Transverse colon (tissue), 4 donors: ENCODE measurements at regions not wholly inside any gene's neighbourhood (a gene's known extent, or its start where the extent isn't known, plus 50 kb on each side); places are given as distances from the start of the nearest gene placed in this dataset.

Source experiments
- EP300 ChIP-seq: sonication (generic); formaldehyde crosslinking; IDR thresholded peaks from one replicate; pipeline ENCODE4 v1.6.1; 2017; ENCODE audit warnings: antibody characterized with exemption, low read depth
- POLR2A ChIP-seq: fragments of 450-650 bp; IDR thresholded peaks from one replicate; pipeline ENCODE4 v1.6.1; 2016; ENCODE audit warnings: antibody characterized with exemption, mild to moderate bottlenecking, moderate library complexity
- POLR2AphosphoS5 ChIP-seq, 3 donors: sonication (generic); formaldehyde crosslinking; IDR thresholded peaks; one replicate each; pipeline ENCODE4 v1.6.1; 2016; ENCODE audit warnings: antibody characterized with exemption in 3 of 3
- TF ChIP-seq, protein P1 (sequence below), 5 experiments: fragments of 200-600 bp in 3 of 5; fragments of 450-650 bp in 2 of 5; sonication (generic) in 3 of 5; IDR thresholded peaks; 1 replicate in 2 of 5; 2 replicates in 3 of 5; pipeline ENCODE4 v1.5.1; 2016 to 2017; ENCODE audit warnings: antibody characterized with exemption in 5 of 5, inconsistent platforms in 3 of 5, mild to moderate bottlenecking in 2 of 5, moderate library complexity in 1 of 5

DNA sequence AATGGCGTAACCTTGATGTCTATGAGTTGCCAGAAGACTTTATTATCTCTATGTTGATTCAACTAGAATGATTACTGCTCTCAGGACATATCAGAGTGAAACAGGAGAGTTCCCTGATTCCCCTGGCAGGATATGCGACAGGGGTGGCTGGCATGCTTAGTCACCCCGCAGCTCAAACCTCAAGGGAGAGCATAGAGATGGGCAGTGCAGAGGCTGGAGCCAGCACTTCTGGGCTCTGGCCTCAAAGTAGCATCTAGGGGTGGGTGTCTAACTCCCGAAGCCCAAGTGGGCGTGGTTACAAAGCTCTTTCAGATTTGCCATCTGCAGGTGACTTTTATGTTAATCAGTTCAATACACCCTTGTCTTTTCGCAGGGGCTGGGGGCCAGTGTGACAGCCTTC is 391.6 kb downstream of the ADCYAP1 start:
- TF ChIP-seq POLR2AphosphoS5 (IDR thresholded peaks at IDR 0.05) (no peak), POLR2A (no peak), EP300 (no peak)
- TF ChIP-seq, protein P1, sequence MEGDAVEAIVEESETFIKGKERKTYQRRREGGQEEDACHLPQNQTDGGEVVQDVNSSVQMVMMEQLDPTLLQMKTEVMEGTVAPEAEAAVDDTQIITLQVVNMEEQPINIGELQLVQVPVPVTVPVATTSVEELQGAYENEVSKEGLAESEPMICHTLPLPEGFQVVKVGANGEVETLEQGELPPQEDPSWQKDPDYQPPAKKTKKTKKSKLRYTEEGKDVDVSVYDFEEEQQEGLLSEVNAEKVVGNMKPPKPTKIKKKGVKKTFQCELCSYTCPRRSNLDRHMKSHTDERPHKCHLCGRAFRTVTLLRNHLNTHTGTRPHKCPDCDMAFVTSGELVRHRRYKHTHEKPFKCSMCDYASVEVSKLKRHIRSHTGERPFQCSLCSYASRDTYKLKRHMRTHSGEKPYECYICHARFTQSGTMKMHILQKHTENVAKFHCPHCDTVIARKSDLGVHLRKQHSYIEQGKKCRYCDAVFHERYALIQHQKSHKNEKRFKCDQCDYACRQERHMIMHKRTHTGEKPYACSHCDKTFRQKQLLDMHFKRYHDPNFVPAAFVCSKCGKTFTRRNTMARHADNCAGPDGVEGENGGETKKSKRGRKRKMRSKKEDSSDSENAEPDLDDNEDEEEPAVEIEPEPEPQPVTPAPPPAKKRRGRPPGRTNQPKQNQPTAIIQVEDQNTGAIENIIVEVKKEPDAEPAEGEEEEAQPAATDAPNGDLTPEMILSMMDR (IDR thresholded peaks at IDR 0.05) = no peak
